ENCODE measurements at regions not wholly inside any gene's neighbourhood (a gene's known extent, or its start where the extent isn't known, plus 50 kb on each side); places are given as distances from the start of the nearest gene placed in this dataset.

DNA sequence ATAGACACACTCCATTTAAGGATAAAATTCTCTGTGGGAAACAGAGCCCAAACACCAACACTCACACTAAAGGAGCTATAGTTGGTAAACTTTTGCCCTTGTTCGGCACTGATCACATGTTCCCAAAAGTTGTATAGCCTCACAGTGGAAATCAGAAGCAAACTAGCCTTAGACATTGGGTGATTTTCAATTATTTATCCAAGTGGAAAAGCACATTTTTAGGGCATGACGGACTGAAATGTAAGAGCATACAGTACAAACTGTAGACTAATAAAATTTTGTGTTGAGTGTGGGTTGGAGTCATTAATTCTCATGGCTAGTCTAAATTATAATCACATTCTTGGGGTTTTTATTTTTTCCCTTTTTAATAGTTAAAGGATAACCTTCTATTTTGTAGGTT is 202.4 kb downstream of the MOXD1 start:
- no peaks in the 10 kb centered on the region for H3K4me1 Mint-ChIP-seq
- no peaks in the 10 kb centered on the region for H4K20me1 ChIP-seq (ENCODE audit: control insufficient read depth, insufficient read depth, insufficient read length)
- H3K23ac ChIP-seq (ENCODE audit: insufficient read length, low read depth, low read length), result no peak overlapping the region
- no peak for DNase-seq
- H2BK12ac ChIP-seq (ENCODE audit: insufficient read length, low read depth, low read length), result no peak overlapping the region
- no CpG with 5 or more reads among the region's 2 CpGs for WGBS (ENCODE audit: extremely low coverage, insufficient read length, low lambda C conversion rate)
- no peak overlapping the region for H3K14ac ChIP-seq (ENCODE audit: insufficient read depth, low read length)
- no peak overlapping the region for H4K8ac ChIP-seq (replicated peaks; ENCODE audit: insufficient read length, low read depth, low read length)
- H4K91ac ChIP-seq (ENCODE audit: insufficient read length, low read depth, low read length), result no peak overlapping the region
- H3K18ac ChIP-seq (ENCODE audit: insufficient read length, low read depth, low read length), result no peak overlapping the region
- H3K27me3 Mint-ChIP-seq (ENCODE audit: low read depth), result peaks cover 3% of the 10 kb centered on the region; the same call in 1 of the 2 replicates
- H3K9me3 Mint-ChIP-seq, result peaks cover 7 to 14% of the 10 kb centered on the region in 2 experiments; a peak in 4 of 5 replicates
- H2BK15ac ChIP-seq (ENCODE audit: low read depth, low read length), result no peak overlapping the region
- no peak overlapping the region for H3K27ac ChIP-seq (ENCODE audit: insufficient read length, low read depth, low read length)
- H3K23me2 ChIP-seq (ENCODE audit: insufficient read length, low read depth, low read length, poor library complexity, severe bottlenecking), result no peaks in the 10 kb centered on the region
- no peaks in the 10 kb centered on the region for H3K4me1 ChIP-seq (ENCODE audit: insufficient read depth, low read length)
- no peak overlapping the region for H2BK20ac ChIP-seq (ENCODE audit: low read depth, low read length, poor library complexity, severe bottlenecking)
- no peak overlapping the region for H3T11ph ChIP-seq (ENCODE audit: low read length)
- no peak overlapping the region for H3K4me2 ChIP-seq (ENCODE audit: insufficient read depth, insufficient read length, low read length)
- no peak overlapping the region for H3K4ac ChIP-seq (ENCODE audit: low read depth, low read length)
- H3K79me2 ChIP-seq (ENCODE audit: insufficient read depth, low read length), result no peaks in the 10 kb centered on the region
- H3K9me3 ChIP-seq (ENCODE audit: control insufficient read depth, low read depth, low read length), result no peaks in the 10 kb centered on the region
- H3K56ac ChIP-seq (ENCODE audit: insufficient read length, low read depth, low read length), result no peak overlapping the region
- no peak overlapping the region for H3K27ac Mint-ChIP-seq
- no peak overlapping the region for H3K4me3 Mint-ChIP-seq
- H3K79me1 ChIP-seq (ENCODE audit: insufficient read depth, low read depth, low read length, poor library complexity, severe bottlenecking), result no peaks in the 10 kb centered on the region
- H2BK5ac ChIP-seq (ENCODE audit: insufficient read length, low read length), result no peak overlapping the region
- no peaks in the 10 kb centered on the region for H3K27me3 ChIP-seq (ENCODE audit: insufficient read depth, low read length)
- TF ChIP-seq, protein P1, sequence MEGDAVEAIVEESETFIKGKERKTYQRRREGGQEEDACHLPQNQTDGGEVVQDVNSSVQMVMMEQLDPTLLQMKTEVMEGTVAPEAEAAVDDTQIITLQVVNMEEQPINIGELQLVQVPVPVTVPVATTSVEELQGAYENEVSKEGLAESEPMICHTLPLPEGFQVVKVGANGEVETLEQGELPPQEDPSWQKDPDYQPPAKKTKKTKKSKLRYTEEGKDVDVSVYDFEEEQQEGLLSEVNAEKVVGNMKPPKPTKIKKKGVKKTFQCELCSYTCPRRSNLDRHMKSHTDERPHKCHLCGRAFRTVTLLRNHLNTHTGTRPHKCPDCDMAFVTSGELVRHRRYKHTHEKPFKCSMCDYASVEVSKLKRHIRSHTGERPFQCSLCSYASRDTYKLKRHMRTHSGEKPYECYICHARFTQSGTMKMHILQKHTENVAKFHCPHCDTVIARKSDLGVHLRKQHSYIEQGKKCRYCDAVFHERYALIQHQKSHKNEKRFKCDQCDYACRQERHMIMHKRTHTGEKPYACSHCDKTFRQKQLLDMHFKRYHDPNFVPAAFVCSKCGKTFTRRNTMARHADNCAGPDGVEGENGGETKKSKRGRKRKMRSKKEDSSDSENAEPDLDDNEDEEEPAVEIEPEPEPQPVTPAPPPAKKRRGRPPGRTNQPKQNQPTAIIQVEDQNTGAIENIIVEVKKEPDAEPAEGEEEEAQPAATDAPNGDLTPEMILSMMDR (conservative IDR thresholded peaks at IDR 0.05), result no peak
- no peak overlapping the region for H4K5ac ChIP-seq (ENCODE audit: insufficient read length, low read depth, low read length)
- H3K36me3 Mint-ChIP-seq (ENCODE audit: insufficient read depth in 1 of 3, low read depth in 3 of 3), result 0 out of 7 replicates have a peak, but pooled peaks cover 0 to 2% (median 0%) of the 10 kb centered on the region in 3 experiments
- H3K9ac ChIP-seq (ENCODE audit: extremely low read depth, insufficient read length, low read length), result no peak overlapping the region
- H2AFZ ChIP-seq (ENCODE audit: low read length), result no peak overlapping the region
- no peak overlapping the region for H2AK5ac ChIP-seq (ENCODE audit: insufficient read length, low read length)
- H2BK120ac ChIP-seq (ENCODE audit: low read depth, low read length, poor library complexity, severe bottlenecking), result no peak overlapping the region
